Stimulated activated CD8-positive, alpha-beta memory T cell treated with anti-CD3 and anti-CD28 coated beads, Interleukin-7, amount 100 ng/mL, for 48 hours (primary cell): ENCODE measurements at regions not wholly inside any gene's neighbourhood (a gene's known extent, or its start where the extent isn't known, plus 50 kb on each side); places are given as distances from the start of the nearest gene placed in this dataset.
"Not testable (repeated sequence)": the region's sequence is repeated elsewhere in the genome, so short reads cannot be mapped to it uniquely, and the experiment has no call there.

Source experiments
- DNase-seq, 2 donors: peaks; one replicate each; pipeline ENCODE4 v3.0.0-alpha.2; 2020; ENCODE audit warnings: low read depth in 1 of 2; ENCODE audit errors: extremely low read depth in 1 of 2

DNA sequence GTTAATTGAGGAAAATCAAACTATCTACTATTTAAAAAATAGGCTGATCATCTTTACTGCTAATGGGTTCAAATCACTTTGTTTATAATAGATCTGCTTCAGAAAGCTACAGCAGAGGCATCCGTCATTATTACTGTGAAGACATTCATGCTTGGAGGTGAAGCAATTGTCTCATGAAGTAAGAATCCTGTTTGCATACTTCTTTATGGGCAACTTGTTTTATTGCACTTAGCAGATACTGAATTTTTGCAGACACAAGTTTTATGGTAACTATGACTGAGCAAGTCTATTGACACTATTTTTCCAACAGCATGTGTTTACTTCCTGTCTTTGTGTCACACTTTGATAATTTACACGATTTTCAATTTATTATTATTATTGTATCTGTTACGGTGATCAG is 573.9 kb downstream of the RFPL4B start:
- DNase-seq = no peak

DNA sequence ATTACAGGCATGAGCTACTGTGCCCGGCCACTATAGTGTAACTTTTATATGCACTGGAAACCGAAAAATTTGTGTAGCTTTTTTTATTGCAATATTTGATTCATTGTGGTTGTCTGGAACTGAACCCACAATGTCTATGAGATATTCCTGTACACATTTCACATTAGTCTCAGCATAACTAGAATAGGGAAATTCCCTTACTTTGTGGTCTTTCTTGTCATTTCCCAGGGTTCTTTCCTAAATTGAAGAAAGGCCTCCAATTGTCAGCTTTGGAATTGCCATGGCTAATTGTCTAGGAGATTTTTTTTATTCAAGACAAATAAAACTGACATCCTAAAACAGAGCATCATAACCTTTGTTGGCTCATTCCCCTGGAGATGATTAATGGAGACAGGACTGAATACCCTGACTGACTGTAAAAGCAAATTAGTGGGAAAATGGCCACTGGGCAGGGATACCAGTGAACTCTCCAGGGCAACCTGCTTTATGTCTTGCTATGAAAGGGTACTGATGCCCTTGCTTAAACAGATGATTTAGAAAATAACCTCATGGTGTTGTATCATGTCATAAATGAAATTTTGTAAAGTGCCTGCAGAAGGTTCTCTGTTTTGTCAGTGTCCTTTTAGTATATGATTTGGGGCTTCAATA is 576.9 kb downstream of the RFPL4B start:
- DNase-seq = no peak

DNA sequence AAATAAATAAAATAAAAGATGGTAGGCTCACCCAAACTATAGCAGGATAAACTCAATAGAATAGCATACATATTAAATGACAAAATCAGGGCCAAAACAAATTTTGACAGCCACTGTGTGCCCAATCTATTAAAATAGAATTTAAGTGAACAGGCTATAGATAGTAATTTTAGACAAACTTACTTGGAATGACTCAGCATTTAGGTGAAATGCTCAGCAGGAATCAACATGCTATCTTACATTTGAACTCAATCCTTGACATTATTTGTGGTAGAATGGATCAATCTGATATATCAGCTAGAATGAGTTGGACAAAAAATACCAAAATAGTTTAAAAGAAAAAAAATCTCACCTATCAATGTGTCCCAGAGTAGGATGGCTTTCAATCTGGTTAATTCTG is 578.6 kb downstream of the RFPL4B start:
- no peak for DNase-seq

DNA sequence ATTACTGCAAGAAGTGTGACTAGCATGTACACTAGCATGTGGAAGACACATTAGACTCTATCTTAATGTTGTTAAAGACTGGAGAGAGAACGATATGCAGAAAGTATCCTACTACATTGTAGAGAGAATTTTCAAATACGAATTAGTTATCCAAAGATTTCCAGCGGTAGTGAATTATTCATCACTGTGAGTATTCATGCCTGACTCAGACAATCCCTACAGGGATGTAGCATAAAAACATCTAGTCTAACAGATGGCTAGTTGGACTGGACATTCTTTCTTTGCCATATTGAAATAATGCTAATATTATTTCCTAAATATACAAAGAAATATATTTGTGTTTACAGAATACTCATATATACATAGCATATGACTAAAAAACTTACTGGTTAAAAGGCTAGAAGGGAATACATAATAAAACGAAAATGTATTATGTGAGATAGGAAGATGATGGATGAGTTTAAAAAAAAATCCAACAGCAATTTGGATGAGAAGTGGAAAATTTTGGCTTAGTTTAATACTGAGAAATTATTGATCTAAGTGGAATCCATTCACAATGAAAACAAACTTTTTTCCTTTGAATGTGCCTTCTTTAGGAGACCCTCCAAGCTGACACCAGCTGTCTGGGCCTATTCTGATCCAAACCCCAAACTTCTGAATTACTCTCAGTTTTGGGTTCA is 580.7 kb downstream of the RFPL4B start:
- DNase-seq = no peak

DNA sequence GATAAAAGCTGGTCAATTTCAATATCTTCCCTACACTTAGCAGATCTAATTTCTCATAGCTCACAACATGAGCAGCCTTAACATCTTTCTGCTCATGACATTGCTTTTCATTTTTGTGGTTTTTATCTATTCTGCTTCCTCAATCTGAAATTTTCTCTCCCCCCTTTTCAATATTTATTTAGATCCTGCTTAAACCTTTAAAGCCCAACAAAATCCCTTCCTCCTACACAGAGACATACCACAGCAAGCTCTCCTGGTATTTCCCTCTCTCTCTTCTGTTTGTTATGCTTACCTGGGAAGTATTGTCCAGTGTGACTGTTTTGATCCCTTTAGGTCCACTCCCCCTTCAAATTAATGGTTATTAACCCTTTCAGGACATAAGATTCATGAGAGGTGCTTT is 582.5 kb downstream of the RFPL4B start:
- DNase-seq = no peak

DNA sequence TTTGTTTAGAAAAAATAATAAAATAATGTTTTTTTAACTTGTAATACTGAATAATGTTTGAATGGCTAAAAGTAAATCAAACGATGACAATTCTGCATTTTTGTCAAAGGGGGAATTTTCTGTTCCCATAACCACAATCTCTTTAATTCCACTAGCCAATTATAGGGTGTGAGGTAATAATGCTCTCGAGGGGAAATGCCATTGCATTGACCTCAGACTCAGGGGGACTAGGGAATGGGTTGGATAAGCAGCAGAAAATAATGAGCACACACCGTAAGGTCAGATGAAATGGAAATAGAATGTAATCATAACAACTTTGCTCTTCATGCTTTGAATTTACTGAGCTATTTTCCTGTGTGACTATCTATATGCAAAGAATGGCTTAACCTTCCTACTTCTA is 584.7 kb downstream of the RFPL4B start:
- DNase-seq = no peak

DNA sequence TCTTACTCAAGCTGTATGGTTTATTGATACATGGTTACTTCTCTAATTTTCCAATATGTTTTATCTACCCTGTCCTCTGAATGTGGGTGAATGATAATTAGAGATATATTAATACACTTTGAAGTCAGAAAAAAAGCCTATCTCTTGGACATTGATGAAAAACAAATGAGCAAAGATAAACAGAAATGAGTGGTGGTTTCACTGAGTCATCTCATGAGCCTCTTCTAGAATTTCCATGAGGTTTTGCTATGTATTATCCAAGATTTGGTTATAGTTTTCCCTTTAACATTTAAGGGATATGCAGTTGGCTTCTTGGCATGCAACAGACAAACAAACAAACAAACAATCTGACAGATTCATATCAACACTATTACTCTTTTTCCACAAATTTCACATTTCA is 586.8 kb downstream of the RFPL4B start:
- DNase-seq = no peak

DNA sequence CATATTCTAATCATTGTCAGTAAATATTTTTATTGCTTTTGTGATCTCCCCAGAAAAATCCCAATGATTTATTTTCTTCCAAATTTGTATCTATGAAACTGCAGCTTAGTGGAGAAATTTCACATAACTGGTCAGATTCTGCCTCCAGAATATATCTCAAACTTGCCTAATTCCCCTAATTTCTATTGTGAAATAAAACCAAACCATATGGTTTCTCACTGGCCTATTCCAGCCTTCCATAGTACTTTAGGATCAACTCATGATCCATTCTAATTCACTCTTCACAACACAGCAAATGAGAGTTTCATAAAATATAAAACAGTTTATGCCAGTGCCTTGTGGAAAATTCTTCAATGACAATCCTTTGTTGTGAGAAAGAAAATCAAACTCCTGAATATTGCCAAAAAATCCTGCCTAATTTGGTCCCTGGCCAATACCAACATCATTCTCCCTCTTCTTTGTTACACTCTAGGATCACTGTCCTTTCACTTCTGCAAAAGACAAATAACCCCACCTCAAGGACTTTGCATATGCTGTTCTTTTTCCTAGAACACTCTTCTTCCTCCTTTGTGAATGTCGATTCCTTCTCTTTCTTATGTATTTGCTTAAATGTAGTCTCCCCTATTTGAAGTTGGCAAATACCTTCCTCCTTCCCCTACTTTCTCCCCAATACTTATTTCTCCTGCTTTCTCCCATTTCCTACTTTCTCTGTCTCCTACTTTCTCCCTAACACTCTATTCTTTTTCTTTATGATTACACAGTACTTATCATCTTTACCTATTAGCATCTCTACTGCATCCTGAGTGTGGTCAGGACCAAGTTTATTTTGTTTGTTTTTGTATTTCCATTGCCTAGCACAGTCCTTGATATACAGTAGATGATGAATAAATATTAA is 587.5 kb downstream of the RFPL4B start:
- DNase-seq = no peak

DNA sequence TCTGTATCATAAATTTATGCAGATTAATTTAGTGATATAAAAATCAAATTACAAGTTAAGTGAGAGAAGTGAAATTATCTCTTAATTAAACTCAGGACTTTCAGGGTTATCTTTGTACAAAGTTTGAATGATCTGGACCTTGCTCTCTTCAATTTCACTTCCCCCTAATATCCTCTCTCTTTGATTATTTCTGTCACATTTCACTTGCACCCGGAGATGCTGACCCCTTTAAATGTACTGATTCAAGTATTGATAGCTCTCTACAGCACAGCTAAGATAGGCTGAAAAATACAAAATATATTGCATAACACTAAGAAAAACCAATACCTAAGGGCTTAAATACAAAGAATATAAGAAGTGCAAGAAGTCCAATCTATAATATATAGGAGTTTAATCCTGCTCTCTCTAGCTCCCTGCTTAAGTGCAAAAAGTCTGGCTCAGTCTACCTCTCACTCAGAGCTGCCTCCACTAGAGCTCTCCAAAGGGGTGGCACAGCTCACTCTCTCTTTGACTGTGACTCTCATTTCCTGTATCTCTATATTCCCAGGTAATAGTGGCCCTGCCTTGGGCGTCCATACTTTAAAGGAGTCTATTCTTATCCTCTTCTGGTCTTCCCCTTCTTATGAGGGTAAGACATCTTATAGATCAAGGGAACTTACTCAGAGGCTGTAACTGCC is 588.4 kb downstream of the RFPL4B start:
- DNase-seq = no peak

DNA sequence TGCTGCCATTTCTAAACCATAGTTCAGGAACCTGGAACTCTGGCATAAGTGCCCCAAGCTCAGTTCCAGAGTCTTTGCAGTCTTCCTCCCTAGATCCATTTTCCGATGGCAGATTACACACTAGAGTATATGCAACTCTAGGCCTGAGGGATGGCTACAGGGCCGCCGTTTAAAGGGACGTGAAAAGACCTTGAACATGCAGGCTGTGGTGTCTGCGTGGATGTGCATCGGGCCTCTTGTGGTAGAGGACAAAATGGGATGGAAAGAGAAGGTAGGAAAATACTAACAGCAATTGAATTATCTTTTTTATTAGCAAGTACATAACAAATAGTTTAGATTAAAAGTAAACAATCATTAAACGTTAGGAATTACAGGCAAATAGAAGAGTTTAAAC is 588.9 kb downstream of the RFPL4B start:
- no peak for DNase-seq

DNA sequence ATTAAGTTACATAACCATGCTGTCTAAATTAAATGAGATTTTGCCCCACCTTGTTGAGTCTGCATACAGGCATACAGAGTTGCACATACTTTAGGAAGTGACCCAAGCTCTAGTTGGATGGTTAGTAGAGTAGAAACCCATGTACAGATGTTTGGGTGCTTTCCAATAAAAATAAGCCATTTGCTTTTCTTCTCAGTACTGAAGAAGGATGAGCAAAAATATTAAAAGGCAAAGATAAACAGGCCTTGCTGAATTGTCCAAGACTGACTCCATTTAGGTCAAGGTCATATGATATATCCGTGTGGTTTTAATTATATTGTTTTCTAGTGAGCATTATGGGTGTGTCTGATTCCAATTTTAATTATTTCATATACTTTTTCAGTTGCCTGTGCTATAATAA is 589.4 kb downstream of the RFPL4B start:
- DNase-seq = no peak

DNA sequence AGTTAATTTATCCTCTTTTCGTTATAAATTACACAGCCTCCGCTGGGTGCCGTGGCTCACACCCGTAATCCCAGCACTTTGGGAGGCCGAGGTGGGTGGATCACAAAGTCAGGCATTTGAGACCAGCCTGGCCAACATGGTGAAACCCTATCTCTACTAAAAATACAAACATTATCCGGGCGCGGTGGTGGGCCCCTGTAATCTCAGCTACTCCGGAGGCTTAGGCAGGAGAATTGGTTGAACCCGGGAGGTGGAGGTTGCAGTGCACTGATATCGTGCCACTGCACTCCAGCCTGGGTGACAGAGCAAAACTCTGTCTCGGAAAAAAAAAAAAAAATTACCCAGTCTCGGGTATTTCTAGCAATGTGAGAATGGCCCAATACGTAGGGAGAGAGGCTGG is 590.6 kb downstream of the RFPL4B start:
- DNase-seq = not testable (repeated sequence)

DNA sequence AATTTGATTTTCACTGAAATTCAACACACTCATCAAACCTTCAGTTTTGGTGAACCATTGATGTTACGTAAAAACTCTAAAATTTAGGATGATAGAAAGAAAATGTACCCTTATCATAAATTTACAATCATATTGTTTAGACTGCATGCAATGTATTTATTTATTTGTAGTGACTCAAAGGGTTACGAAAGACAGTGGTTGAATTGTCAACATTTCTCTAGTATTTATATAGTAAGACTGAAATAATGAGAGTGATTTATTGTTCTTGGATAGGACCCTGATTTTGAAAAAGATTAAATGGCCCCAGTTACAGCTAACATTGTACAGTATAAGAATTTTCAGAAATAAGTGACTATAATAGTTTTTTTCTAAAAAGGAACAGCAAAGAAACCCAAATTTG is 591.5 kb downstream of the RFPL4B start:
- no peak for DNase-seq

DNA sequence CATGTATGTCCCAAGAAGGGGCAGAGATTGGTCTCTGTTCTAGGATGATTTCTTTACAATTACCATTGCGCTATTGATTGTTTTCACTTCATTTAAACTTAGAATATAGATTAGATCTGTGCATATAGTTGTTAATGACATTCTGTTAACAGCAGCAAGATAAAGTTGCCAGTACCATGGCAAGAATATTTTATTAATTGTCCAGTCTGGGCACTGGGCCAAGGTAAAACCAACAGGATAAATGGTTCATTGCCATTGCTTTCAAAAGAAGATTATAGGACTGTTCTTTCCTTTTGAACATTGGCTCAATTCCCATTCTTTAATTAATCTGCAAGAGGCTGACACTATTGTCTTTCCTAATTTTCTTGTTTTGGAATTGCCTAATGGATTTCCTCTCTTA is 592.4 kb downstream of the RFPL4B start:
- no peak for DNase-seq

DNA sequence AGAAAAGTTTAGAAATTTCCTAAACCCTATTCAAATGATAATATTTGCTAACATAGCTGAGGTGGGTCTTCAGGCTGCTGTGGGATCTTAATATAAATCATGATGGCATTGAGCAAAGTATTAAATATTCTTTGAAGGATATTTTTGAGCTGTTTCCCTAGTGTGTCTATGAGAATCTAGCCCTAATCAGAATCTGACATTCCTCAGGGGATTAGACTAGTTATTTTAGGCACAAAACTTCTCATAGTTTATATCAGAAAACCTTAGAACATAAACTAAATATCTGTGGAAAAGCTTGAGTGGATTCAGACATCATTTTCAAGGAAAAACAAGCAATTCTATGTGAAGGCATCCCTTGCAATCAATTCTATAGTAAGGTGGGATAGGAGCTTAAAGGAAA is 594.5 kb downstream of the RFPL4B start:
- no peak for DNase-seq

DNA sequence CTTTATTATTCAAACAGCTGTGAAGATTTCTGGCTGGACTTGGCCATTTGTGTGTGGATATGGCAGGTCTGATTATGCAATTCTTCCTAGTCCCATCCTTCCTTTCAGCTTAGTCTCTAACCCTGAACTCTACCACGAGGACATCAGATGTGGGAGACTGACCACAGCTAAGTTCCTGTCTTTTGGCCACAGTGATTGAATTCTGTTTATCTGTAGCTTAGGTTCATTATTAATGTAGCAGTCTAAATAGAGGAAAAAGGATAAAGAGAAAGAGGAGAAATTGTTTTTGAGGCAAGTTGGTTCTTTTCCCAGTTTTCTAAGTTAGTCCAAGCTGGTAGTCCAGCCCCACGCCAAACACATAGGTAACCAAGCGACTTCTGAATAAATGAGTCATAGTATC is 598.9 kb downstream of the RFPL4B start:
- DNase-seq = no peak

DNA sequence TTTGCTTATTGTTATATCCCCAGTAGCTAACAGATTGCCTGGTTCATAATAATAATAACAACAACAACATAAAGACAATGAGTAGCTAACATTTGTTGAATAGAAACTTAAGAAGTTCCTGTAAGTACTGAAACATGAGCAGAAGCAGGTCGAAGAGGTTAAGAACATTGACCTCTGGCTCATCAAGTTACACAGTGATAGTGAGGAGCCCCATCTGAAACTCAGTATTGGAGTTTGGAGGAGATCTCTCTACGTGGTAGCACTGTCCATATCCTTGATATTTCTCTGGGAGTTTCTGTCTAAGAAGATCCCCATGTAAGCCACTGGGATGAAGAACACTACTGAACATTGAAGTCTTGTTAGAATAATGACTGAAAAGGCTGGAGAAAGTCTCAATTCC is 600.4 kb downstream of the RFPL4B start:
- no peak for DNase-seq

DNA sequence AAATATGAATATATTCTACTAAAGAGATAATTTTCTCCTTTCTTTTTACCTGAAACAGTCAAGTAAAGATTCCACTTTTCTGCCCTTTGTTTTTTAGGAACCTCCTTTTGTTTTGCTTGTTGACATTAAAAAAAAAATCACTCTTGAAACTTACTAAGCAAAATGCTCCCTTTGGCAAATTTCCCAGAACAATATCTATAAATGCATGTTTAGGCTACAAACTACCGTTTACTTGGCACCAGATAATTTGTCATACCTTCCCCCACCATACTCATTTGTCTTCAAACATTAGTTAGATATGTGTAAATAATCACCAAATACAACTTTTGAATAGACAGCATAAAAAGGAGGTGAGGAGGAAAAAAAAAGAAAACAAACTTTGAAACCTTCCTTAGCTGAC is 604.7 kb downstream of the RFPL4B start:
- no peak for DNase-seq

DNA sequence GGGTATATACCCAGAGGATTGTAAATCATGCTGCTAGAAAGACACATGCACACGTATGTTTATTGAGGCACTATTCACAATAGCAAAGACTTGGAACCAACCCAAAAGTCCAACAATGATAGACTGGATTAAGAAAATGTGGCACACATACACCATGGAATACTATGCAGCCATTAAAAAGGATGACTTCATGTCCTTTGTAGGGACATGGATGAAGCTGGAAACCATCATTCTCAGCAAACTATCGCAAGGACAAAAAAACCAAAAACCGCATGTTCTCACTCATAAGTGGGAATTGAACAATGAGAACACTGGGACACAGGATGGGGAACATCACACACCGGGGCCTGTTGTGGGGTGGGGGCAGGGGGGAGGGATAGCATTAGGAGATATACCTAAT is 608.6 kb downstream of the RFPL4B start:
- not testable (repeated sequence) for DNase-seq

DNA sequence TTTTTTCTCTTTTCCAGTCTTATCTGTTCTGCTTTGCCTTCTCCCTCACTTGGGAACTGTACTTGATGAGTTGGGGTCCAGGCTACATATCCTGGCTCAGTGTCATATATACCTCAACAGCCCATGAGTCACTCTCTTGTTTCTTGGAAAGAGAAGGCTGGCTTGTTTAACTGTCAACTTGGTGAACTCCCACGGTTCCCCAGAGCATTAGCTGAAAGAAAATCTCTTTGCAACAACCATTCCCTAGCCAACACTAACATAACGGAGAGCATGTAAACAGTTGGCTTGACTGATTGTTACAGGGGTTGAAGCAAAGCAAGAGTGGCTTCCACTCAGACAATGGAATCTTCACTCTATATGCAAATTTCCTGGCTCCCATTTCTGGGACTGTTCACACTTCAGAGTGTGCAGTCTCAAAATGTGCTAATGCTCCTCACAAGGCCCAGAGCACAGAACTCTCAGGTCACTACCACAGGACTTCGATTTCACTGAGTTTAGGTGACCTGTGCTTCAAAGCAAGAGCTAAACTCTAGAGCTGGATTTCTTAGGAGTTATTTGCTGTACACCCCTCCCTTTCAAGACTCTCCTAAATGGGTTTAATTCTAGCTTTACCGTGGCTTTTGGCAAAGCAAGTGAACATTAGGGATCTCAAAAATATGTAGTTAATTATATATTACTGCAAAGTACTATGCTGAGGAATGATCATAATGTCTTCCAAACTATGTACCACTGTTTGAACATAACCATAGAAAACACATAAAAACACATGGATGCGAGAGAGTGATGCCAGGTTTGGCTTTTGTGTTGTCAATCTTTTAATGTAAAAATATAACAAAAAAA is 609.8 kb downstream of the RFPL4B start:
- no peak for DNase-seq

DNA sequence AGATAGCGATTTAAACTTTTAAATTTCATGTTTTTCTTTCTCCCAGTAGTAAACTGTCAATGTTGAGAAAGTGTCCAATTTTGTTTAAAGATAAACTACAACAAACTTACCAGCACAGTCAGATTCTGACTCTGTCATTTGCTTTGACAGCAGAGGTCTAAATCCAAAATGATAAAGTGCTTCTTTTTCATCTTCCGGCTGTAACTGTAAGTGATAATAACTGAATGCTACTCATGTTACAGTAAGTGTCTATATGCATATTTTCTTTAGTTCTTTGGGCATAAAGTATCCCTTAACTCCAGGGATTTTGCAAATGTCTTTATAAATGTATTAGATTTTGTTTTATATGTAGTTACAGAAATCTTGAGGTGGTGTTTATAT is 610.4 kb downstream of the RFPL4B start:
- DNase-seq = no peak
